NT2/D1 (cell line): ENCODE measurements at regions not wholly inside any gene's neighbourhood (a gene's known extent, or its start where the extent isn't known, plus 50 kb on each side); places are given as distances from the start of the nearest gene placed in this dataset.

Source experiments
- SUZ12 ChIP-seq: IDR thresholded peaks from 2 replicates; pipeline ENCODE4 v1.6.1; 2011; ENCODE audit not compliant: insufficient read length, insufficient read depth; ENCODE audit errors: extremely low read depth
- YY1 ChIP-seq: IDR thresholded peaks from 2 replicates; pipeline ENCODE4 v1.6.1; 2011; ENCODE audit not compliant: insufficient read length, insufficient read depth
- ZNF274 ChIP-seq: IDR thresholded peaks from 2 replicates; pipeline ENCODE4 v1.6.1; 2011; ENCODE audit warnings: mild to moderate bottlenecking, low read depth, low read length

DNA sequence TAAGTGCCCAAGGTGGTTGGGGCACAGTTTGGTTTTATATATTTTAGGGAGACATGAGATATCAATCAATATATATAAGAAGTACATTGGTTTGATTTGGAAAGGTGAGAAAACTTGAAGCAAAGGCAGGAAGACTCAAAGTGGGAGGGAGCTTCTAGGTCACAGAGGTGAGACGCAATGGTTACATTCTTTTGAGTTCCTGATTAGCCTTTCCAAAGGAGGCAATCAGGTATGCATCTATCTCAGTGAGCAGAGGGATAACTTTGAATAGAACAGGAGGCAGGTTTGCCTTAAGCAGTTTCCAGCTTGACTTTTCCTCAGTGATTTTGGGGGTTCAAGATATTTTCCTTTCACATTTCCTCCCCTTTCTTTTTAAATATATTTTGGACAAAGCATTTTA, 58.0 kb upstream of the SLC35F1 start:
- TF ChIP-seq SUZ12 (no peak), ZNF274 (no peak), YY1 (no peak)
